MCF 10A (cell line): ENCODE measurements at regions not wholly inside any gene's neighbourhood (a gene's known extent, or its start where the extent isn't known, plus 50 kb on each side); places are given as distances from the start of the nearest gene placed in this dataset.

Experiments used
- BruUV-seq: library from RNA; stranded (reverse); fragments of 400-500 nt; replicated peaks from 2 replicates; lab custom pipeline; 2021; lab: Mats Ljungman, UMichigan
- CTCF ChIA-PET: fragments of 300-600 bp; sonication (Branson Sonifier 250); formaldehyde crosslinking; extraction: SDS; loops from one replicate; lab custom pipeline; 2021; ENCODE audit warnings: antibody characterized with exemption, inconsistent platforms; lab: Yijun Ruan, JAX
- POLR2A ChIA-PET: fragments of 300-600, 350-650 bp; sonication (Branson Sonifier 250); formaldehyde crosslinking; extraction: SDS; loops from one replicate; lab custom pipeline; 2020; ENCODE audit warnings: antibody characterized with exemption, inconsistent platforms; lab: Yijun Ruan, JAX
- DNase-seq: peaks from one replicate; pipeline ENCODE4 v3.0.0-alpha.2; 2018; ENCODE audit not compliant: unreplicated experiment
- H3K27ac Mint-ChIP-seq: one replicate; pipeline ENCODE4 v1.8.0; 2022; ENCODE audit warnings: mild to moderate bottlenecking, low read depth, mixed read lengths; ENCODE audit not compliant: unreplicated experiment
- H3K27me3 Mint-ChIP-seq: one replicate; pipeline ENCODE4 v1.8.0; 2022; ENCODE audit warnings: mixed read lengths; ENCODE audit not compliant: insufficient read depth, unreplicated experiment
- H3K36me3 Mint-ChIP-seq: one replicate; pipeline ENCODE4 v1.8.0; 2022; ENCODE audit warnings: mild to moderate bottlenecking, moderate library complexity, mixed read lengths; ENCODE audit not compliant: insufficient read depth, unreplicated experiment
- H3K4me1 Mint-ChIP-seq: one replicate; pipeline ENCODE4 v1.8.0; 2022; ENCODE audit warnings: mixed read lengths; ENCODE audit not compliant: insufficient read depth, unreplicated experiment
- H3K4me3 Mint-ChIP-seq: one replicate; pipeline ENCODE4 v1.8.0; 2022; ENCODE audit warnings: mild to moderate bottlenecking, moderate library complexity, mixed read lengths; ENCODE audit not compliant: unreplicated experiment
- H3K9me3 Mint-ChIP-seq: one replicate; pipeline ENCODE4 v1.8.0; 2022; ENCODE audit warnings: mixed read lengths; ENCODE audit not compliant: unreplicated experiment
- CTCF ChIP-seq: fragments of 200-600 bp; IDR thresholded peaks from one replicate; pipeline ENCODE4 v1.8.0; 2022; ENCODE audit warnings: antibody characterized with exemption, mild to moderate bottlenecking; ENCODE audit not compliant: unreplicated experiment
- intact Hi-C: fragments of 100-400 bp; cut with micrococcal nuclease; formaldehyde crosslinking; loops from 2 replicates; pipeline ENCODE4 v1.14.1; 2022

- intact Hi-C loops = no loop called here
- POLR2A ChIA-PET = no interaction called here
- Mint-ChIP-seq H3K4me3 (no peak overlapping the region), H3K27ac (no peak overlapping the region), H3K27me3 (peaks cover 54% of the 10 kb centered on the region), H3K36me3 (peaks cover 27% of the 10 kb centered on the region), H3K9me3 (no peaks in the 10 kb centered on the region), H3K4me1 (no peaks in the 10 kb centered on the region)
- BruUV-seq = no TSS peak
- CTCF ChIA-PET = no interaction called here
- no peak for TF ChIP-seq CTCF
- no peak for DNase-seq
Measured at GRCh38 chrX:74211911-74212310, 92.1 kb upstream of the ZCCHC13 start.

GRCh38 chrX:74207539-74207938 is 96.4 kb upstream of the ZCCHC13 start:
- Mint-ChIP-seq H3K4me3 (no peak overlapping the region), H3K4me1 (no peaks in the 10 kb centered on the region), H3K9me3 (no peaks in the 10 kb centered on the region), H3K36me3 (peaks cover 20% of the 10 kb centered on the region), H3K27ac (no peak overlapping the region), H3K27me3 (peaks cover 31% of the 10 kb centered on the region)
- ChIA-PET CTCF (interaction anchor here (0.6 kb wide), 1 partner anchor 541 kb away, joined by 3 read pairs; no protein-coding TSS in a partner anchor), POLR2A (no interaction called here)
- no peak for TF ChIP-seq CTCF
- DNase-seq = no peak
- intact Hi-C loops = no loop called here
- BruUV-seq = no TSS peak

GRCh38 chrX:74195605-74196004 is 108.4 kb upstream of the ZCCHC13 start:
- Mint-ChIP-seq H3K27ac (no peak overlapping the region), H3K4me1 (no peaks in the 10 kb centered on the region), H3K27me3 (peaks cover 72% of the 10 kb centered on the region), H3K36me3 (peaks cover 18% of the 10 kb centered on the region), H3K4me3 (no peak overlapping the region), H3K9me3 (no peaks in the 10 kb centered on the region)
- intact Hi-C loops = no loop called here
- ChIA-PET CTCF (no interaction called here), POLR2A (interaction anchor here (0.7 kb wide), 1 partner anchor 330 kb away, joined by 3 read pairs; no protein-coding TSS in a partner anchor)
- TF ChIP-seq CTCF = no peak
- no peak for DNase-seq
- no TSS peak for BruUV-seq

GRCh38 chrX:74195120-74195519 is 108.9 kb upstream of the ZCCHC13 start:
- CTCF ChIA-PET = no interaction called here

More at GRCh38 chrX:74195120-74195519, 108.9 kb upstream of the ZCCHC13 start:
- no peak overlapping the region for H3K27ac Mint-ChIP-seq
- no TSS peak for BruUV-seq
- no peak for DNase-seq
- no peaks in the 10 kb centered on the region for H3K4me1 Mint-ChIP-seq
- POLR2A ChIA-PET = interaction anchor here (0.7 kb wide), 1 partner anchor 331 kb away, joined by 3 read pairs; no protein-coding TSS in a partner anchor
- peaks cover 18% of the 10 kb centered on the region for H3K36me3 Mint-ChIP-seq
- peaks cover 77% of the 10 kb centered on the region for H3K27me3 Mint-ChIP-seq
- intact Hi-C loops = no loop called here
- H3K9me3 Mint-ChIP-seq = no peaks in the 10 kb centered on the region
- TF ChIP-seq CTCF = no peak
- no peak overlapping the region for H3K4me3 Mint-ChIP-seq
